ENCODE measurements at regions not wholly inside any gene's neighbourhood (a gene's known extent, or its start where the extent isn't known, plus 50 kb on each side); places are given as distances from the start of the nearest gene placed in this dataset.

DNA sequence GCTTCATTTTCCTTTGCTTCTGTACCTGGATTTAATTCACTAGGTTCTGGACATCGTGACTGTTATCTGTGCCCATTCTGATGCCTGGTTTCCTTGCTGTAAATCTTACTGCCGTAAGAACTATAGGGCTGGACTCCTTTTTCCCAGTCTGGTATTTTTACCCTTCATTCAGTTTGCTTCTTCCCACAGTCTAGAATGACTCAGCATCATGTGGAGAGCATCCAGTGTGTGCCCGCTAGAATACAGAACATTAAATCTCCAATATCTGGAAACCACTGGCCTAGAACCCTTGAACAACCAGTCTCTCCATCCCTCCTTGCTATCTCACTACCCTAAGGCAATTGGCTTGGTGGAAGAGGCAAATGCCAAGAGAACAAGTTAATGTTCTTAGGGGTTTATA, 1075.4 kb upstream of the ZEB2 start:
- Histone ChIP-seq H3K4me3 (no peak overlapping the region), H3K27ac (no peak overlapping the region), H3K9me3 (no peaks in the 10 kb centered on the region), H3K36me3 (ENCODE audit: insufficient read depth in 1 of 2, low read depth in 1 of 2) (no peaks in the 10 kb centered on the region), H3K27me3 (ENCODE audit: insufficient read depth in 3 of 3, low read length in 2 of 3) (no peaks in the 10 kb centered on the region), H3K4me1 (no peaks in the 10 kb centered on the region)
- 87 to 96% (median 95%) methylated on average over 3 of the region's 3 CpGs for WGBS, 3 donors
- DNase-seq (no peak), ATAC-seq (no peak)
- intact Hi-C loops (cut with DNase I), result no loop called here
- TF ChIP-seq, protein P1, sequence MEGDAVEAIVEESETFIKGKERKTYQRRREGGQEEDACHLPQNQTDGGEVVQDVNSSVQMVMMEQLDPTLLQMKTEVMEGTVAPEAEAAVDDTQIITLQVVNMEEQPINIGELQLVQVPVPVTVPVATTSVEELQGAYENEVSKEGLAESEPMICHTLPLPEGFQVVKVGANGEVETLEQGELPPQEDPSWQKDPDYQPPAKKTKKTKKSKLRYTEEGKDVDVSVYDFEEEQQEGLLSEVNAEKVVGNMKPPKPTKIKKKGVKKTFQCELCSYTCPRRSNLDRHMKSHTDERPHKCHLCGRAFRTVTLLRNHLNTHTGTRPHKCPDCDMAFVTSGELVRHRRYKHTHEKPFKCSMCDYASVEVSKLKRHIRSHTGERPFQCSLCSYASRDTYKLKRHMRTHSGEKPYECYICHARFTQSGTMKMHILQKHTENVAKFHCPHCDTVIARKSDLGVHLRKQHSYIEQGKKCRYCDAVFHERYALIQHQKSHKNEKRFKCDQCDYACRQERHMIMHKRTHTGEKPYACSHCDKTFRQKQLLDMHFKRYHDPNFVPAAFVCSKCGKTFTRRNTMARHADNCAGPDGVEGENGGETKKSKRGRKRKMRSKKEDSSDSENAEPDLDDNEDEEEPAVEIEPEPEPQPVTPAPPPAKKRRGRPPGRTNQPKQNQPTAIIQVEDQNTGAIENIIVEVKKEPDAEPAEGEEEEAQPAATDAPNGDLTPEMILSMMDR (IDR thresholded peaks at IDR 0.05), result no peak

GRCh38 chr2:145593991-145594614, 1074.2 kb upstream of the ZEB2 start:
- no peak for ATAC-seq
- no peak for DNase-seq
- intact Hi-C loops (cut with DNase I), result no loop called here
- no peaks in the 10 kb centered on the region for H3K27me3 ChIP-seq (ENCODE audit: insufficient read depth in 3 of 3, low read length in 2 of 3)
- TF ChIP-seq, protein P1 (IDR thresholded peaks at IDR 0.05), result no peak
- H3K36me3 ChIP-seq (ENCODE audit: insufficient read depth in 1 of 2, low read depth in 1 of 2), result no peaks in the 10 kb centered on the region
- 72 to 88% (median 80%) methylated on average over 2 of the region's 2 CpGs for WGBS, 3 donors
- H3K27ac ChIP-seq, result no peak overlapping the region
- no peaks in the 10 kb centered on the region for H3K4me1 ChIP-seq
- H3K9me3 ChIP-seq, result no peaks in the 10 kb centered on the region
- H3K4me3 ChIP-seq, result no peak overlapping the region

GRCh38 chr2:145593280-145593679, 1073.4 kb upstream of the ZEB2 start:
- DNase-seq (no peak), ATAC-seq (no peak)
- TF ChIP-seq, protein P1 (IDR thresholded peaks at IDR 0.05), result no peak
- intact Hi-C loops (cut with DNase I), result no loop called here
- no peaks in the 10 kb centered on the region for H3K4me1 ChIP-seq
- no peaks in the 10 kb centered on the region for H3K9me3 ChIP-seq
- no peaks in the 10 kb centered on the region for H3K36me3 ChIP-seq (ENCODE audit: insufficient read depth in 1 of 2, low read depth in 1 of 2)
- no peak overlapping the region for H3K27ac ChIP-seq
- no peak overlapping the region for H3K4me3 ChIP-seq
- H3K27me3 ChIP-seq (ENCODE audit: insufficient read depth in 3 of 3, low read length in 2 of 3), result no peaks in the 10 kb centered on the region
- WGBS, 3 donors, result 89 to 95% (median 91%) methylated on average over 1 of the region's 1 CpG

DNA sequence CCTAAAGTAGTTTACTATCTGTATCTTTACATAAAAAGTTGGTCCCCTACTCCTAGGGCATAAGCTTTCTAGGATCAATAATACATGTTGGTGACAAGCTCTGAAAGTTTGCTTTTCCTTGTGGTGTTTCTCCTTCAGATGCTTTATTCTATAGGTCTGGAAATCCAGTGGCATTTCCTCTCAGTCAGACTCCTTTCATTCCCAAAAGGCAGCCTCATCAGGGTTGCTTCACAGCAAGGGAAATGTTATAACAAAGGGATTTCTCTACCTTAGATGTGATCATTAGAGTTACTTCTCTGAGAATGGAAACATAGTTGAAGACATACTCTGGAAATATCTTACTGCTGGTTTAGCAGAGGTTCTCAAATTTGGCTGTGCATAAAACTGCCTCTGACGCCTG, 1072.4 kb upstream of the ZEB2 start:
- no peaks in the 10 kb centered on the region for H3K27me3 ChIP-seq (ENCODE audit: insufficient read depth in 3 of 3, low read length in 2 of 3)
- 47 to 68% (median 54%) methylated on average over 1 of the region's 1 CpG for WGBS, 3 donors
- no peaks in the 10 kb centered on the region for H3K9me3 ChIP-seq
- TF ChIP-seq, protein P1 (IDR thresholded peaks at IDR 0.05), result no peak
- no peak overlapping the region for H3K4me3 ChIP-seq
- H3K27ac ChIP-seq, result no peak overlapping the region
- ATAC-seq (no peak), DNase-seq (no peak)
- no peaks in the 10 kb centered on the region for H3K4me1 ChIP-seq
- H3K36me3 ChIP-seq (ENCODE audit: insufficient read depth in 1 of 2, low read depth in 1 of 2), result no peaks in the 10 kb centered on the region
- intact Hi-C loops (cut with DNase I), result no loop called here

All from psoas muscle (tissue), 7 donors.